IMR-90 (cell line): ENCODE measurements at regions not wholly inside any gene's neighbourhood (a gene's known extent, or its start where the extent isn't known, plus 50 kb on each side); places are given as distances from the start of the nearest gene placed in this dataset.

ENCODE experiments used
- ATAC-seq: fragments of 200-7000 bp; cut with Tn5 transposase; 2 replicates; pipeline ENCODE4 v1.9.1; 2020; ENCODE audit warnings: low read depth, mild to moderate bottlenecking, moderate library complexity
- BruUV-seq: library from RNA; stranded (reverse); fragments of 400-500 nt; replicated peaks from 2 replicates; lab custom pipeline; 2021; lab: Mats Ljungman, UMichigan
- CTCF ChIA-PET: fragments of 300-600 bp; formaldehyde crosslinking; extraction: SDS; loops from one replicate; lab custom pipeline; 2021; ENCODE audit warnings: antibody characterized with exemption; lab: Yijun Ruan, JAX
- POLR2A ChIA-PET: fragments of 300-600 bp; sonication (Branson Sonifier 250); formaldehyde crosslinking; loops from one replicate; lab custom pipeline; 2022; ENCODE audit warnings: antibody characterized with exemption; ENCODE audit not compliant: unreplicated experiment; lab: Charles Lee
- DNase-seq: peaks from one replicate; pipeline ENCODE4 v3.0.0; 2013
- H2AFZ ChIP-seq: replicated peaks from 2 replicates; pipeline ENCODE3; 2013; ENCODE audit warnings: low read length, mild to moderate bottlenecking; ENCODE audit not compliant: poor library complexity
- H2AK5ac ChIP-seq: 2 replicates; pipeline ENCODE4 v1.6.1; 2013; ENCODE audit warnings: low read depth, low read length, inconsistent platforms
- H2AK9ac ChIP-seq: replicated peaks from 2 replicates; pipeline ENCODE3; 2013; ENCODE audit warnings: mild to moderate bottlenecking, low read depth, low read length, moderate library complexity; ENCODE audit not compliant: poor library complexity
- H2BK120ac ChIP-seq: 2 replicates; pipeline ENCODE4 v1.6.1; 2013; ENCODE audit warnings: low read depth, low read length, inconsistent platforms
- H2BK15ac ChIP-seq: 3 replicates; pipeline ENCODE4 v1.6.1; 2013; ENCODE audit warnings: low read depth, low read length, inconsistent platforms
- H2BK20ac ChIP-seq: 2 replicates; pipeline ENCODE4 v1.6.1; 2013; ENCODE audit warnings: low read depth, mild to moderate bottlenecking, inconsistent platforms, low read length, moderate library complexity
- H2BK5ac ChIP-seq: 2 replicates; pipeline ENCODE4 v1.6.1; 2013; ENCODE audit warnings: mild to moderate bottlenecking, low read depth, low read length, inconsistent platforms; ENCODE audit not compliant: poor library complexity, severe bottlenecking
- H3K14ac ChIP-seq: replicated peaks from 2 replicates; pipeline ENCODE4 v1.6.1; 2013; ENCODE audit warnings: low read depth, low read length, inconsistent platforms
- H3K18ac ChIP-seq: 2 replicates; pipeline ENCODE4 v1.6.1; 2013; ENCODE audit warnings: low read depth, low read length, control low read depth
- H3K23ac ChIP-seq: 2 replicates; pipeline ENCODE4 v1.6.1; 2013; ENCODE audit warnings: low read depth, low read length, inconsistent platforms
- H3K27ac ChIP-seq: 2 replicates; pipeline ENCODE4 v1.5.1; 2013; ENCODE audit warnings: mild to moderate bottlenecking, control low read depth, low read length; ENCODE audit not compliant: insufficient read depth
- H3K27me3 ChIP-seq: 2 replicates; pipeline ENCODE4 v1.6.1; 2013; ENCODE audit warnings: low read length; ENCODE audit not compliant: control insufficient read depth, insufficient read depth
- H3K36me3 ChIP-seq: 2 replicates; pipeline ENCODE4 v1.6.1; 2013; ENCODE audit warnings: low read length, mixed read lengths; ENCODE audit not compliant: control insufficient read depth, insufficient read depth
- H3K4ac ChIP-seq: 2 replicates; pipeline ENCODE4 v1.6.1; 2013; ENCODE audit warnings: low read depth, low read length, inconsistent platforms
- H3K4me1 ChIP-seq: 2 replicates; pipeline ENCODE4 v1.6.1; 2013; ENCODE audit warnings: low read length, mixed read lengths; ENCODE audit not compliant: control insufficient read depth, insufficient read depth
- H3K4me2 ChIP-seq: 2 replicates; pipeline ENCODE4 v1.6.1; 2013; ENCODE audit warnings: low read depth, mild to moderate bottlenecking, control low read depth, low read length, moderate library complexity
- H3K4me3 ChIP-seq: 2 replicates; pipeline ENCODE4 v1.5.1; 2013; ENCODE audit warnings: low read depth, mild to moderate bottlenecking, control low read depth, low read length, moderate library complexity; ENCODE audit not compliant: insufficient read depth
- H3K56ac ChIP-seq: 2 replicates; pipeline ENCODE4 v1.6.1; 2013; ENCODE audit warnings: low read length, inconsistent platforms; ENCODE audit not compliant: insufficient read depth; ENCODE audit errors: extremely low read depth
- H3K79me1 ChIP-seq, 2 experiments: 2 replicates each; pipeline ENCODE4 v1.6.1; 2013; ENCODE audit warnings: low read length in 2 of 2, inconsistent platforms in 1 of 2, low read depth in 1 of 2
- H3K9ac ChIP-seq: 2 replicates; pipeline ENCODE4 v1.6.1; 2013; ENCODE audit warnings: low read depth, low read length, control low read depth
- H3K9me1 ChIP-seq: 2 replicates; pipeline ENCODE4 v1.6.1; 2013; ENCODE audit warnings: low read length, inconsistent platforms; ENCODE audit not compliant: insufficient read depth
- H3K9me3 ChIP-seq: 2 replicates; pipeline ENCODE4 v1.6.1; 2013; ENCODE audit warnings: low read length; ENCODE audit not compliant: control insufficient read depth, insufficient read depth
- H4K20me1 ChIP-seq: 2 replicates; pipeline ENCODE4 v1.6.1; 2013; ENCODE audit warnings: low read length, inconsistent platforms; ENCODE audit not compliant: insufficient read depth
- H4K5ac ChIP-seq: 2 replicates; pipeline ENCODE4 v1.6.1; 2013; ENCODE audit warnings: mild to moderate bottlenecking, low read depth, low read length, control low read depth
- H4K8ac ChIP-seq, 2 experiments: 2 replicates each; pipeline ENCODE4 v1.6.1; 2013; ENCODE audit warnings: low read depth in 2 of 2, low read length in 2 of 2, control low read depth in 1 of 2, inconsistent platforms in 1 of 2
- H4K91ac ChIP-seq: 2 replicates; pipeline ENCODE4 v1.6.1; 2013; ENCODE audit warnings: low read depth, low read length, inconsistent platforms; ENCODE audit not compliant: insufficient read depth
- BHLHE40 ChIP-seq: fragments of 150-350 bp; IDR thresholded peaks from 2 replicates; pipeline ENCODE4 v1.6.1; 2016; ENCODE audit warnings: mild to moderate bottlenecking, low read depth, low read length
- CHD1 ChIP-seq: IDR thresholded peaks from 2 replicates; pipeline ENCODE4 v1.6.1; 2012; ENCODE audit warnings: low read depth, low read length, improper control_type of control experiment
- FOS ChIP-seq: fragments of 150-350 bp; IDR thresholded peaks from 2 replicates; pipeline ENCODE4 v1.6.1; 2016; ENCODE audit warnings: low read depth, low read length
- MAZ ChIP-seq: IDR thresholded peaks from 2 replicates; pipeline ENCODE4 v1.6.1; 2012; ENCODE audit warnings: low read depth, mild to moderate bottlenecking, low read length, improper control_type of control experiment, moderate library complexity, borderline replicate concordance
- RFX5 ChIP-seq: IDR thresholded peaks from 2 replicates; pipeline ENCODE4 v1.8.0; 2012; ENCODE audit warnings: low read depth, mild to moderate bottlenecking, low read length, moderate library complexity
- SMC3 ChIP-seq: fragments of 150-350 bp; IDR thresholded peaks from 2 replicates; pipeline ENCODE4 v1.6.1; 2016; ENCODE audit warnings: low read depth, mild to moderate bottlenecking, antibody characterized with exemption, low read length, moderate library complexity
- WGBS, 2 experiments: methylation state at CpG; one replicate each; pipeline versions ENCODE4 v1.1.5 to v1.1.7; 2013; ENCODE audit warnings: missing lambda C conversion rate in 2 of 2; ENCODE audit not compliant: insufficient read length in 1 of 2; ENCODE audit errors: extremely low coverage in 2 of 2; 5-methylcytosine and 5-hydroxymethylcytosine counted together
- dilution Hi-C: fragments of 300-500 bp; cut with HindIII; formaldehyde crosslinking; loops from one replicate; pipeline ENCODE4 v1.14.3; 2018; ENCODE audit warnings: low sequenced_read_pairs; ENCODE audit not compliant: unreplicated experiment
- in situ Hi-C: fragments of 300-500 bp; cut with MboI; formaldehyde crosslinking; loops from 3 replicates; pipeline ENCODE4 v1.14.3; 2019; ENCODE audit warnings: low sequenced_read_pairs, inconsistent platforms, mixed read lengths
- intact Hi-C: fragments of 100-400 bp; cut with micrococcal nuclease; formaldehyde crosslinking; loops from 2 replicates; pipeline ENCODE4 v1.10.0; 2022

DNA sequence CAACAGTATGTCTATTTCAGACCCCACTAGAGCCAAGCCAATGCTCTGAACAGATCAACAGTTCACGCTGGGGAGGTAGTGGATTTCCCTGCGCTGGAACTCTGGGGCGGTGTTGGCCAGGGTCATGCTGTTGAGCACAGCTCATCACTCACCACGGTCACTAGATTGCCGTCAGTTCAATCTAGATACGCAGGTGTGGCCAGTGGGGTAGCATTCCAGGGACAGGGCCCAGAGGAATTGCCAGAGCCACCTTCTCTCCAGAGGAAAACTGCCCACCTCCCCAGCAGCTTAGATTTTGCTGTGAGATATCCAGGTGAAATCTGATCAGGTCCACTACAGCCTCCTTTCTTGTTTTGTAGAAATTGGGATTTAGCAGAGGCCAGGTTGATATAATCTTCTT, 101.8 kb downstream of the SOX11 start:
- Histone ChIP-seq H3K79me1 (no peaks in the 10 kb centered on the region), H3K9me3 (peaks cover 8% of the 10 kb centered on the region; the same call in 1 of the 2 replicates), H2BK5ac (no peak overlapping the region), H3K36me3 (no peaks in the 10 kb centered on the region), H3K9ac (no peak overlapping the region), H3K4me2 (no peak overlapping the region), H4K91ac (no peak overlapping the region), H2BK120ac (no peak overlapping the region), H3K27ac (no peak overlapping the region), H2BK20ac (no peak overlapping the region), H3K27me3 (no peaks in the 10 kb centered on the region), H3K9me1 (no peaks in the 10 kb centered on the region), H4K8ac (no peak overlapping the region), H4K20me1 (no peaks in the 10 kb centered on the region), H3K23ac (no peak overlapping the region), H3K4ac (no peak overlapping the region), H3K4me1 (no peaks in the 10 kb centered on the region), H2BK15ac (no peak overlapping the region), H2AK9ac (no peak overlapping the region), H3K56ac (no peak overlapping the region), H2AFZ (no peak overlapping the region), H2AK5ac (no peak overlapping the region), H3K18ac (no peak overlapping the region), H4K5ac (no peak overlapping the region), H3K14ac (no peak overlapping the region), H3K4me3 (no peak overlapping the region)
- ChIA-PET CTCF (no interaction called here), POLR2A (no interaction called here)
- TF ChIP-seq MAZ (no peak), CHD1 (no peak), RFX5 (no peak), BHLHE40 (no peak), FOS (no peak), SMC3 (no peak)
- in situ Hi-C loops = no loop called here
- ATAC-seq (no peak), DNase-seq (no peak)
- dilution Hi-C loops = no loop called here
- no TSS peak for BruUV-seq
- intact Hi-C loops = no loop called here
- 92% methylated on average over 3 of the region's 6 CpGs; no CpG with 5 or more reads in 1 of the 2 experiments for WGBS, 2 experiments
